Tibial artery (tissue), 4 donors: ENCODE measurements at regions not wholly inside any gene's neighbourhood (a gene's known extent, or its start where the extent isn't known, plus 50 kb on each side); places are given as distances from the start of the nearest gene placed in this dataset.

Experiments used
- DNase-seq, 2 donors: peaks; one replicate each; pipeline ENCODE4 v3.0.0-alpha.2; 2019
- H3K27ac ChIP-seq, 2 donors: fragments of 200-600 bp; sonication (generic) in 1 of 2; 1 replicate in 1 of 2; 2 replicates in 1 of 2; pipeline ENCODE4 v1.5.1; 2018 to 2019; ENCODE audit warnings: mild to moderate bottlenecking in 1 of 2
- H3K27me3 ChIP-seq, 2 donors: fragments of 200-600 bp; sonication (generic) in 1 of 2; one replicate each; pipeline versions ENCODE4 v1.5.1 to v1.6.0; 2016 to 2019
- H3K36me3 ChIP-seq, 3 donors: fragments of 200-600 bp; sonication (generic) in 2 of 3; one replicate each; pipeline ENCODE4 v1.5.1; 2016 to 2019; ENCODE audit warnings: mild to moderate bottlenecking in 2 of 3
- H3K4me1 ChIP-seq, 4 donors: fragments of 200-600 bp; sonication (generic) in 2 of 4; 1 replicate in 3 of 4; 2 replicates in 1 of 4; pipeline ENCODE4 v1.5.1; 2016 to 2019
- H3K4me3 ChIP-seq, 2 donors: fragments of 200-600 bp; sonication (generic) in 1 of 2; 1 replicate in 1 of 2; 2 replicates in 1 of 2; pipeline ENCODE4 v1.5.1; 2018 to 2019; ENCODE audit warnings: mild to moderate bottlenecking in 2 of 2
- H3K9me3 ChIP-seq, 3 donors: fragments of 200-600 bp; sonication (generic) in 1 of 3; one replicate each; pipeline ENCODE4 v1.5.1; 2016 to 2019
- intact Hi-C: fragments of 100-400 bp; cut with DNase I; formaldehyde crosslinking; loops from one replicate; pipeline ENCODE4 v1.15.0; 2023; ENCODE audit warnings: low total_unique reads
- TF ChIP-seq, protein P1 (sequence below), 2 experiments: fragments of 200-600 bp in 1 of 2; fragments of 450-650 bp in 1 of 2; IDR thresholded peaks; one replicate each; pipeline ENCODE4 v1.5.1; 2017 to 2019; ENCODE audit warnings: antibody characterized with exemption in 2 of 2, mild to moderate bottlenecking in 1 of 2, moderate library complexity in 1 of 2

DNA sequence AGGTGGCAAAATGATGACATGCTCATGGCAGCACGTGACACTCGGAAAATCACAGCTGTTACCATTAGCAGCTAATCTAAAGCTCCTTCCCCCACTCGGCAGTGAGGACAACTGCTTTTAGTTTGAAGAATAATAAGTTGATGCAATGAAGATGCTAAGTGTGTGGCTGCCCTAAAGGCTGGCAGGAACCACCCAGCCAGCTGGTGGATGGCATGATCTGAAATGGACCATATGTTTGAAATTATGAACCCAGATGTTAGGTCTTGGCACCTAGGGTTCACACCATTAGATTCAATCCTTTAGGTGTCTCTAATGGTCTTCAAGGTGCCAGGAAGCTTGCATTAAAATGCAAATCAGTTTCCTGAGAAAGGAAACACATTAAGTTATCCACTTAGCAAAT is 230.1 kb downstream of the WDR11 start:
- no peak for DNase-seq
- Histone ChIP-seq H3K27ac (no peak overlapping the region), H3K4me3 (no peak overlapping the region), H3K4me1 (no peaks in the 10 kb centered on the region), H3K27me3 (peaks cover 0 to 9% of the 10 kb centered on the region in 2 donors), H3K36me3 (no peaks in the 10 kb centered on the region), H3K9me3 (no peaks in the 10 kb centered on the region)
- TF ChIP-seq, protein P1, sequence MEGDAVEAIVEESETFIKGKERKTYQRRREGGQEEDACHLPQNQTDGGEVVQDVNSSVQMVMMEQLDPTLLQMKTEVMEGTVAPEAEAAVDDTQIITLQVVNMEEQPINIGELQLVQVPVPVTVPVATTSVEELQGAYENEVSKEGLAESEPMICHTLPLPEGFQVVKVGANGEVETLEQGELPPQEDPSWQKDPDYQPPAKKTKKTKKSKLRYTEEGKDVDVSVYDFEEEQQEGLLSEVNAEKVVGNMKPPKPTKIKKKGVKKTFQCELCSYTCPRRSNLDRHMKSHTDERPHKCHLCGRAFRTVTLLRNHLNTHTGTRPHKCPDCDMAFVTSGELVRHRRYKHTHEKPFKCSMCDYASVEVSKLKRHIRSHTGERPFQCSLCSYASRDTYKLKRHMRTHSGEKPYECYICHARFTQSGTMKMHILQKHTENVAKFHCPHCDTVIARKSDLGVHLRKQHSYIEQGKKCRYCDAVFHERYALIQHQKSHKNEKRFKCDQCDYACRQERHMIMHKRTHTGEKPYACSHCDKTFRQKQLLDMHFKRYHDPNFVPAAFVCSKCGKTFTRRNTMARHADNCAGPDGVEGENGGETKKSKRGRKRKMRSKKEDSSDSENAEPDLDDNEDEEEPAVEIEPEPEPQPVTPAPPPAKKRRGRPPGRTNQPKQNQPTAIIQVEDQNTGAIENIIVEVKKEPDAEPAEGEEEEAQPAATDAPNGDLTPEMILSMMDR (IDR thresholded peaks at IDR 0.05): no peak
- intact Hi-C loops: no loop called here

DNA sequence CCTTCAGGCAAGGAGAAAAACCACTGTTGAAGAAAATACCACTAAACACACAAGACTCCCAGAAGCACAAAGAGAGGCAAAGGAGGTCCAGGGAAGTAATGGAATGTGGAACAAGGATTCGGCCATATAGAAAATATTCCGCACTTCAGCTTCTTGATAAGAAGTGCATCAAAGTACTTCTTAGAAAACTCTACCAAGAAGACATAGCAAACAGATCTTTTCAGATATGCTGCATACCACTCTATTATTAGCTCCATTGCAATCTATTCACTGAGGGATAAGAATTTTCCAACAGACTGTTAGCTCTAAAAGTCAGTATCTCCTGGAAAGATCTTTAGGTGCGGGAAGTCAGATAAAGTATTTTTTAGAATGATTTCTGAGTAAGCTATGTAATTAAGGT is 231.8 kb downstream of the WDR11 start:
- no peaks in the 10 kb centered on the region for H3K9me3 ChIP-seq
- no peaks in the 10 kb centered on the region for H3K4me1 ChIP-seq
- intact Hi-C loops: no loop called here
- no peaks in the 10 kb centered on the region for H3K36me3 ChIP-seq
- DNase-seq: no peak
- H3K4me3 ChIP-seq: no peak overlapping the region
- TF ChIP-seq, protein P1 (IDR thresholded peaks at IDR 0.05): no peak
- H3K27me3 ChIP-seq: peaks cover 0 to 9% of the 10 kb centered on the region in 2 donors
- no peak overlapping the region for H3K27ac ChIP-seq

DNA sequence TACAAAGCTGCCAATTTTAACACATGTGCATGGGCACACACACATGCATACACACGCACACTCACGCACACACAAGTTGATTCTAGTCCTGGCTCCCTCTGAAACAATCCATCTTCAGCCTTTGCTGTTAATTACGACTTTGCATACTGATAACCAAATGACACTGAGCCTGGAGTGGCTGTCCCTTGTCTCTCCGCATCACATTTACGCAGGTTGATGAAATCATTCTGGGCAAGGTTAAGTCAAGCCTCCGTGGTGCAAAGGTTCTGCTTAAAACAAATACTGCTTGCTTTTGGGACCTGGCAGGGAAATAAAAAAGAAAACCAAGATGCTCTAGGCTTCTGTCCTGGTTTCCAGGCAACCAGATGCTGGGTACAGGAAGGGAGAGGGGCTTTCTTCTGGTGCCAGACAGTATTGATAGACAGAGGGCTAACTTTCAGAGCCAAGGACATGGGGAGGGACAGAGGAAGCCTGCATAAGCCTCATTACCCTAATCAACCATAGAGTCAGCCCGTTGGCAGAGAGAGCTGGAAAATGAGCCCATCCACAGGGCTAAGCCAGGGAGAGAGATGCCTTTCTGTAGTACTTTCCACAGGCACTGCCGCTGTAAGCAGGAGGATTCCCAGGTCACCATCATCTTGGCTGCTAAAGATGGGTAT is 233.0 kb downstream of the WDR11 start:
- H3K4me1 ChIP-seq: no peaks in the 10 kb centered on the region
- no peak overlapping the region for H3K4me3 ChIP-seq
- intact Hi-C loops: no loop called here
- H3K9me3 ChIP-seq: no peaks in the 10 kb centered on the region
- H3K27me3 ChIP-seq: peaks cover 0 to 3% of the 10 kb centered on the region in 2 donors
- TF ChIP-seq, protein P1 (IDR thresholded peaks at IDR 0.05): no peak
- H3K36me3 ChIP-seq: no peaks in the 10 kb centered on the region
- H3K27ac ChIP-seq: no peak overlapping the region
- DNase-seq: no peak

GRCh38 chr10:121084675-121085070 is 233.5 kb downstream of the WDR11 start:
- Histone ChIP-seq H3K36me3 (no peaks in the 10 kb centered on the region), H3K27ac (no peak overlapping the region), H3K4me1 (no peaks in the 10 kb centered on the region), H3K27me3 (peaks cover 0 to 3% of the 10 kb centered on the region in 2 donors), H3K9me3 (no peaks in the 10 kb centered on the region), H3K4me3 (no peak overlapping the region)
- TF ChIP-seq, protein P1 (IDR thresholded peaks at IDR 0.05): no peak
- intact Hi-C loops: no loop called here
- no peak for DNase-seq

DNA sequence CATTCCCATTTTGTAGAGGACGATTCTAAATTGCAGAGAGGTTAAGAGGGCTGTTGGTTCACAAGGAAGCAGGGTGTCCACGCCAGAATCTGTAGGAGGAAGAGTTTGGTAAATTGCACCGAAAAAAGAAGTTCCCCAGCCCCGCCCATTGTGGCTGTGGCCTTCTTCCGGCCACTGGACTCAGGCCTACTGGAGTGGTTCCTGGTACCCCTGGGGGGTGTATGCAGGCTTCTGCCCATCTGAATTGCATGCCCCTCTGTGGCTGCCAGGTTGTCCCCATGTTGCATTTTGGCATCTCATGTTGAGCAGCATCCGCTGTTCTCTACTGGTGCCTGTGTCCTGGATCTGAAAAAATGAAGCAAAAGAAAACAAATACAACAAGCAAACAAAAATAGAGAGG is 234.2 kb downstream of the WDR11 start:
- Histone ChIP-seq H3K4me1 (no peaks in the 10 kb centered on the region), H3K9me3 (no peaks in the 10 kb centered on the region), H3K27me3 (peaks cover 0 to 3% of the 10 kb centered on the region in 2 donors), H3K36me3 (no peaks in the 10 kb centered on the region), H3K27ac (no peak overlapping the region), H3K4me3 (no peak overlapping the region)
- no peak for DNase-seq
- TF ChIP-seq, protein P1 (IDR thresholded peaks at IDR 0.05): no peak
- intact Hi-C loops: no loop called here

DNA sequence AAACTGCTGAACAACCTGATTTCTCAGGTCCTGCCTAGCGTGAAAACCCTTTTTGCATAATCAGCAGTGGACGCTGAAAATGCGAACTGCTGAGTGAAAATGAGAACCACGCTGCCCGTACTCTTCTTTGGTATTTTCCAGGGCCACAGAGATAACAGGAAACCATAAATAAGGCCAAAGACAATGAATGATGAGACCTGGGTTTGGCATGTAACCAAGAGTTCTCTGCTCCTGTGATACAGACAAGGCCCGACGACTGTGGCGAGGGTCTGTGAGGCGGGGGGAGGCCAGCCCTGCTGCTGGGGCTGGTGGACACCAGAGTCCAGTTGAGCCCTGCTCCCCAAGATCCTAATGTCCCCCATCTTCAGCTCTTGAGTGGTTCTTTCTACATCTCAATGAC is 236.0 kb downstream of the WDR11 start:
- Histone ChIP-seq H3K4me3 (no peak overlapping the region), H3K36me3 (no peaks in the 10 kb centered on the region), H3K9me3 (no peaks in the 10 kb centered on the region), H3K4me1 (peaks cover 0 to 5% (median 0%) of the 10 kb centered on the region in 4 donors), H3K27ac (no peak overlapping the region), H3K27me3 (peaks cover 0 to 3% of the 10 kb centered on the region in 2 donors)
- TF ChIP-seq, protein P1 (IDR thresholded peaks at IDR 0.05): no peak
- no peak for DNase-seq
- intact Hi-C loops: no loop called here
